IgD-negative memory B cell (primary cell): ENCODE measurements at regions not wholly inside any gene's neighbourhood (a gene's known extent, or its start where the extent isn't known, plus 50 kb on each side); places are given as distances from the start of the nearest gene placed in this dataset.

Source experiments
- H3K27ac Mint-ChIP-seq, 3 donors: one replicate each; pipeline ENCODE4 v1.8.0; 2020 to 2022; ENCODE audit warnings: mild to moderate bottlenecking in 3 of 3, mixed read lengths in 3 of 3, moderate library complexity in 1 of 3
- H3K27me3 Mint-ChIP-seq: one replicate; pipeline ENCODE4 v1.8.0; 2021; ENCODE audit warnings: mixed read lengths
- H3K36me3 Mint-ChIP-seq: one replicate; pipeline ENCODE4 v1.8.0; 2020; ENCODE audit warnings: mild to moderate bottlenecking, mixed read lengths
- H3K4me1 Mint-ChIP-seq, 3 donors: one replicate each; pipeline ENCODE4 v1.8.0; 2020 to 2022; ENCODE audit warnings: mixed read lengths in 3 of 3, mild to moderate bottlenecking in 1 of 3
- H3K4me3 Mint-ChIP-seq, 4 donors: one replicate each; pipeline ENCODE4 v1.8.0; 2020 to 2022; ENCODE audit warnings: mild to moderate bottlenecking in 4 of 4, mixed read lengths in 4 of 4, moderate library complexity in 3 of 4
- H3K9me3 Mint-ChIP-seq, 3 donors: one replicate each; pipeline ENCODE4 v1.8.0; 2020 to 2021; ENCODE audit warnings: mixed read lengths in 3 of 3, mild to moderate bottlenecking in 1 of 3

GRCh38 chr5:158139161-158139560 is 280.2 kb upstream of the CLINT1 start:
- Mint-ChIP-seq H3K9me3 (peaks cover 0 to 2% (median 0%) of the 10 kb centered on the region in 3 donors), H3K4me3 (no peak overlapping the region)

GRCh38 chr5:158135682-158136179 is 276.8 kb upstream of the CLINT1 start:
- H3K27me3 Mint-ChIP-seq, result peaks cover 3% of the 10 kb centered on the region
- H3K27ac Mint-ChIP-seq, result no peak overlapping the region
- H3K4me1 Mint-ChIP-seq, result no peaks in the 10 kb centered on the region
- no peak overlapping the region for H3K4me3 Mint-ChIP-seq
- peaks cover 0 to 2% (median 0%) of the 10 kb centered on the region in 3 donors for H3K9me3 Mint-ChIP-seq
- H3K36me3 Mint-ChIP-seq, result peaks cover 4% of the 10 kb centered on the region

More at GRCh38 chr5:158139161-158139560, 280.2 kb upstream of the CLINT1 start:
- peaks cover 3% of the 10 kb centered on the region for H3K36me3 Mint-ChIP-seq
- no peaks in the 10 kb centered on the region for H3K4me1 Mint-ChIP-seq
- peaks cover 4% of the 10 kb centered on the region for H3K27me3 Mint-ChIP-seq
- peak overlapping the region in 2 of 3 donors; percentile 7 to 33 for H3K27ac Mint-ChIP-seq

GRCh38 chr5:158133369-158133768 is 274.4 kb upstream of the CLINT1 start:
- Mint-ChIP-seq H3K4me3 (no peak overlapping the region), H3K4me1 (peaks cover 0 to 1% (median 0%) of the 10 kb centered on the region in 3 donors), H3K36me3 (peaks cover 7% of the 10 kb centered on the region), H3K27ac (no peak overlapping the region), H3K27me3 (peaks cover 2% of the 10 kb centered on the region), H3K9me3 (peaks cover 0 to 2% (median 2%) of the 10 kb centered on the region in 3 donors)

- Mint-ChIP-seq H3K4me1 (peaks cover 0 to 7% (median 1%) of the 10 kb centered on the region in 3 donors), H3K27ac (no peak overlapping the region), H3K9me3 (peaks cover 0 to 2% (median 0%) of the 10 kb centered on the region in 3 donors), H3K4me3 (no peak overlapping the region), H3K27me3 (no peaks in the 10 kb centered on the region), H3K36me3 (peaks cover 4% of the 10 kb centered on the region)
Measured at GRCh38 chr5:158127536-158127935, 268.6 kb upstream of the CLINT1 start.

- Mint-ChIP-seq H3K9me3 (peaks cover 0 to 2% (median 0%) of the 10 kb centered on the region in 3 donors), H3K27me3 (no peaks in the 10 kb centered on the region), H3K36me3 (peaks cover 4% of the 10 kb centered on the region), H3K27ac (no peak overlapping the region), H3K4me3 (no peak overlapping the region), H3K4me1 (peaks cover 0 to 7% (median 1%) of the 10 kb centered on the region in 3 donors)
Measured at GRCh38 chr5:158126442-158127405, 267.8 kb upstream of the CLINT1 start.

- Mint-ChIP-seq H3K4me1 (peaks cover 0 to 7% (median 0%) of the 10 kb centered on the region in 3 donors), H3K9me3 (peaks cover 0 to 2% (median 0%) of the 10 kb centered on the region in 3 donors), H3K27me3 (no peaks in the 10 kb centered on the region), H3K4me3 (no peak overlapping the region), H3K27ac (no peak overlapping the region), H3K36me3 (peaks cover under 1% of the 10 kb centered on the region)
Measured at GRCh38 chr5:158124606-158125316, 265.8 kb upstream of the CLINT1 start.

GRCh38 chr5:158123595-158123994 is 264.6 kb upstream of the CLINT1 start:
- Mint-ChIP-seq H3K4me1 (peaks cover 0 to 7% (median 0%) of the 10 kb centered on the region in 3 donors), H3K27ac (no peak overlapping the region), H3K9me3 (no peaks in the 10 kb centered on the region), H3K36me3 (no peaks in the 10 kb centered on the region), H3K4me3 (no peak overlapping the region), H3K27me3 (no peaks in the 10 kb centered on the region)

- Mint-ChIP-seq H3K27ac (no peak overlapping the region), H3K27me3 (peaks cover 7% of the 10 kb centered on the region), H3K4me3 (no peak overlapping the region)
Measured at GRCh38 chr5:158121678-158122077, 262.7 kb upstream of the CLINT1 start.

GRCh38 chr5:158120760-158121159 is 261.8 kb upstream of the CLINT1 start:
- Mint-ChIP-seq H3K27ac (no peak overlapping the region), H3K4me3 (no peak overlapping the region), H3K36me3 (no peaks in the 10 kb centered on the region), H3K27me3 (peaks cover 10% of the 10 kb centered on the region), H3K9me3 (peaks cover 0 to 2% (median 0%) of the 10 kb centered on the region in 3 donors), H3K4me1 (peaks cover 0 to 10% (median 0%) of the 10 kb centered on the region in 3 donors)

More at GRCh38 chr5:158121678-158122077, 262.7 kb upstream of the CLINT1 start:
- Mint-ChIP-seq H3K9me3 (peaks cover 0 to 2% (median 0%) of the 10 kb centered on the region in 3 donors), H3K4me1 (peaks cover 0 to 8% (median 0%) of the 10 kb centered on the region in 3 donors), H3K36me3 (no peaks in the 10 kb centered on the region)

GRCh38 chr5:158119961-158120723 is 261.2 kb upstream of the CLINT1 start:
- Mint-ChIP-seq H3K4me3 (no peak overlapping the region), H3K9me3 (peaks cover 0 to 2% (median 0%) of the 10 kb centered on the region in 3 donors)

GRCh38 chr5:158117467-158118160 is 258.7 kb upstream of the CLINT1 start:
- H3K4me3 Mint-ChIP-seq, result no peak overlapping the region
- H3K27me3 Mint-ChIP-seq, result peaks cover 17% of the 10 kb centered on the region
- H3K9me3 Mint-ChIP-seq, result peaks cover 0 to 4% (median 2%) of the 10 kb centered on the region in 3 donors

More at GRCh38 chr5:158119961-158120723, 261.2 kb upstream of the CLINT1 start:
- Mint-ChIP-seq H3K27ac (no peak overlapping the region), H3K36me3 (no peaks in the 10 kb centered on the region), H3K27me3 (peaks cover 10% of the 10 kb centered on the region), H3K4me1 (peaks cover 0 to 10% (median 0%) of the 10 kb centered on the region in 3 donors)

GRCh38 chr5:158116965-158117364 is 258.0 kb upstream of the CLINT1 start:
- Mint-ChIP-seq H3K4me3 (no peak overlapping the region), H3K9me3 (peaks cover 0 to 4% (median 2%) of the 10 kb centered on the region in 3 donors), H3K27me3 (peaks cover 19% of the 10 kb centered on the region)

More at GRCh38 chr5:158117467-158118160, 258.7 kb upstream of the CLINT1 start:
- no peak overlapping the region for H3K27ac Mint-ChIP-seq
- H3K36me3 Mint-ChIP-seq, result no peaks in the 10 kb centered on the region
- H3K4me1 Mint-ChIP-seq, result peaks cover 0 to 3% (median 0%) of the 10 kb centered on the region in 3 donors

GRCh38 chr5:158115468-158115867 is 256.5 kb upstream of the CLINT1 start:
- H3K9me3 Mint-ChIP-seq, result peaks cover 0 to 4% (median 2%) of the 10 kb centered on the region in 3 donors
- H3K4me1 Mint-ChIP-seq, result peaks cover 0 to 3% (median 0%) of the 10 kb centered on the region in 3 donors
- H3K4me3 Mint-ChIP-seq, result no peak overlapping the region
- H3K36me3 Mint-ChIP-seq, result no peaks in the 10 kb centered on the region
- no peak overlapping the region for H3K27ac Mint-ChIP-seq
- H3K27me3 Mint-ChIP-seq, result peaks cover 19% of the 10 kb centered on the region

More at GRCh38 chr5:158116965-158117364, 258.0 kb upstream of the CLINT1 start:
- no peaks in the 10 kb centered on the region for H3K36me3 Mint-ChIP-seq
- H3K27ac Mint-ChIP-seq, result no peak overlapping the region
- peaks cover 0 to 3% (median 0%) of the 10 kb centered on the region in 3 donors for H3K4me1 Mint-ChIP-seq
